DMS53 treated with DMSO at 0.1 percent for 48 hours (cell line): ENCODE measurements at regions not wholly inside any gene's neighbourhood (a gene's known extent, or its start where the extent isn't known, plus 50 kb on each side); places are given as distances from the start of the nearest gene placed in this dataset.

ENCODE experiments used
- DNase-seq: peaks from one replicate; lab custom pipeline; 2025; ENCODE audit not compliant: unreplicated experiment; lab: John Stamatoyannopoulos, UW

DNA sequence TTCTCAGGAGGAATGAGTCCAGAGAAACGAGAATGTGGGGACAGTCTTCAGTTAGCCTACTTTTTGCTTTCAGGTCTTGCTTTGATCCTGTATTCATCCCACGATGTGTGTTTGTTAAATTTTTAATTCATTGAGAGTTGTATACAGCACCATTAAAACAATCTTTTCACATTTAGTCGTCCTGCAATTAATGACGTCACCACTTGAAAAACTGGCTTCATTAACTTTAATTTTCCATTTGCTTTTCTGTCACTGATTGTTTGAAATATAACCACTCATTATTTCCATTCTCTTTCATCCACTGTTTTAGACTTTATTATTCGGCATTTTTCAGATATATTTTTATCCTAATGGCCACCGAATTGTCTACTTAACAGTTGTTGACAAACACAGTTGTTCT is 146.9 kb downstream of the TFEC start:
- no peak for DNase-seq

DNA sequence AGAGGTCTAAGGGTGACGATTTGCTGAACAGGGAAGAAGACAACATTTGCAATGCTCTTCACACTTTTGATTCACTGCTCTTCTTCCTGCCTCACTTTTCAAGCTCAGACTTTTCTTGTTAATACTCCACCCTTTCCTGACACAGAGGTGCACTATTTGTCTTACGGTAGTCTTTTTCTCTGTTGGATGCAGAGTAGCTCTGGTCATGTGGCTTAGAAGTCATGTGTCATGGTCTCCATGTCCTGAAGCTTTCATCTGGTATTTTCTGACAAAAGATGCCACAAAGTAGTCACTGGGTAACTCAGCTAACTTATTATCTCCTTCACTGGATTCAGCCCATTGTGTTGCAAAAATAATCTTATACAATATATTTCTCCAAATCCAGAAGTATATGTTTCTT is 149.1 kb downstream of the TFEC start:
- no peak for DNase-seq

DNA sequence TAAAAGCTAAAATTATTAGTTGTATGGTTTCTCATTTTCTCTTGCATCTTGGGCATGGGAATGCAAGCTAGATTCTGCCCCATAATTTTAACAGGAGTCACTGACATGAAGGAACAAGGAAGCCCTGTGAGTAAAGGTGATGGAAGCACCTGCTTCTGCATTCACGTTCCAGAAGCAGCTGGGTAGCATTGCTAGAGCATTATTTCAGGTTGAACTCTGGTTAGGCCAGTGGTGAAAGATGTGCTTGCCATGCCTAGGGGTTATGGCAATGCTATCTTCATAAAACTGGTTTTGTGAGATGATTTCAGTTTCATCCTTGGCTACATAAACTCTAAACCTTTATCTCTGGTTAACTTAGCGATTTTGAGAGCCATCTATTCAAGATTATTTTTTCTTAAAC is 151.4 kb downstream of the TFEC start:
- no peak for DNase-seq

DNA sequence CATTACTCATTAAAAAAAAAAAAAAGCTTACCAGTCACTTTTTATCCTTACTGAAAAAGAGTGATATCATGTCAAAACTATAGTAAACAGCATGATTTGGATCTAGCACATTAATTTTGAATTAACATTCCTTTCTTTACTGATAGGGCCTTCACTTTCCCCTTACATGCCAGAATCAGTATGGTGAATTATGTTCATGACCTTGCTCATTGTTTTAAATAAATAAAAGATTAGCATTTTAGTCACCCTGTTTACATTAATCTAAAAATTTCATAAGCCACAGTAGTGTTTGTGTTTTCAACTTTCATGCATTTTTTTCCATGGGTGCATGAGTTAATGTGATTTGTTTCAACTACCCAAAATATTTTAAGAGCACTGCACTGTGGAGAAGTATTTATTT is 160.8 kb downstream of the TFEC start:
- DNase-seq: no peak

DNA sequence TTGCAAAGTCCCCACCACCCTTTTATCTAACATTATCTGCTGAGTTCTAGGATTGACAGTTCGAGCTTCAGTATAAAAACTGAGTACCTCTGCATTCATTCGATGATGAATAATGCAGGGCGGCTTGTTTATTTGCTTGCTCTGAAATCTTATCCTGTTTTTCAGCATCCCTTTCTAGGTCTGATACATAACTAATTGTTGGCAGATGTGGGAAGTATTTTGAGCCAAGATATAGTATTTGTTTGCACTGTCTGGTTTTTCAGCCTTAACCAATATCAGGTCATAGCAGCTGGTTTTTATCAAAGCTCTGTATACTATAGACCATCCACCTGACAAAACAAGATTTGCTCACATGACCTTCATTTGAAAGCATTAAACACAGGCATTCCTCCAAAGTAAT is 161.4 kb downstream of the TFEC start:
- no peak for DNase-seq

DNA sequence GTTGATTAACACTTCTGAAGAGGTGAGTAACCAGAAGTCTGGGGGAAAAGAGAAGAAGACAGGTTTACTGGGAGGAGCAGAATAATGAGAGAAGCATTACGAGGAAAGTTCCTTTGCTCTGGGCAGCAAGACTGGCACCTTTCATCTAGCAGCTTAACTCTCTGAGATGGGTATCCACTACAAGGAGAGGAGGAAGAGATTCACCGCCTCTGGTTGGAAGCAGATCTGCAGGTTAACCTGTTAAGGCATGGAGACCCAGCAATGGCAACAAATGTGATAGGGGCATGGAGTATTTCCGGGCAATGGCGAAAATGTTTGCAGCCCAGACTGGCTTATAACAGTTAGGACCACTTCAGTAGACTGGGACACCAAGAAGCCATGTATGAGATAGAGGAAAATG is 162.2 kb downstream of the TFEC start:
- DNase-seq: no peak

DNA sequence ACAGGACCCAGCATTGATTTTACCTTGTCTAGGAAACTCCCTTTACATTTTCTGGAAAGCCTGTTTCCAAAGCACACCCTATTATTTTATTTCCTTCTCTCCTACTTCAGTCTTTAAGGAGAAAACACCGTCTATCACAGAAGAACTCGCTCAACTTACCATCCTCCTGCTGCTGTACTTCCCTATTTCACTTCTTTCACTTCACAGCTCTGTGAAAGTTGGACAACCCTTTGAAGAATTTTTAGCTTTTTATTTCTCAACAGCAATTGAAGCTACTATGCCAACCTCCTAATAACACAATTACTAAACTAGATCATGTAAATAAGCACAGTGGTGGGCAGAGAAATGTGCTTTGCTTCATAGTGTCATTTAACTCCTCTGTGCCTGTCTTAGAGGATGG is 166.5 kb downstream of the TFEC start:
- DNase-seq: no peak

DNA sequence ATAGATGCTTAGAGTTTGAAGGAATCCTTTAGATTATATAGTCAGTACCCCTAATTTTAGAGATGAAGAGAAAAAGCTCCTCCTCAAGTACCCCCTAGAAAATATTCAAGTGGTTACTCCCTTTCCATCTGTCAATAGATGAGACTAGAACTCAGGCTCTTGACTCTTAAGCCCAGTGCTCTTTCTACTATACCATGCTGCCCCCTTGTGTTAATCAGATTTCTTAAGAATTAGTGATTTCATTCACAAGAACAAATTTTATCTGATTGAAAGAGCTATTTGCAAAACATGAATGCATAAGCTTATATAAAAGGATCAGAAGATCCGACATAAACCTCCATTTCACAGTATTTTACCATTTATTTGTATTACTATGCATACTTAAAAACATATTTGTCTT is 179.3 kb downstream of the TFEC start:
- DNase-seq: peak; percentile 73

DNA sequence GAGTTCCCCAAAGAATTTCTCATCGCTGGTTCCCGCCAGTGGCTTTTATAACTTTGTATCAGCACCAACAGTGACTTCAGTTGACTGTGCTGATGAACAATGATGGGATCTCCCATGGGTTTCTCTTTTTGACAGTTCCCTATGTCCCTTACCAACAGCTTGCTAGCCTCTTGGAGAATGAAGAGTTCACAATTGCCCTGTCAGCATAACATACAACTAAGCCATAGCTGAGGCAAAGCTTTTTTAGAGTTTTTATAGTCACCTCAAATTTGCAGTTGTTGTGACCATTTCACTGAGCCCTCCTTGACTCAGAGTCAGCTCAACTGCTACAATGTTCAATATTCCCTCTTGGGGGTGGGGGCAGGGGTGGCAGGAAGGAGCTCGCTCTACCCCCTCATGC is 179.8 kb downstream of the TFEC start:
- DNase-seq: no peak

DNA sequence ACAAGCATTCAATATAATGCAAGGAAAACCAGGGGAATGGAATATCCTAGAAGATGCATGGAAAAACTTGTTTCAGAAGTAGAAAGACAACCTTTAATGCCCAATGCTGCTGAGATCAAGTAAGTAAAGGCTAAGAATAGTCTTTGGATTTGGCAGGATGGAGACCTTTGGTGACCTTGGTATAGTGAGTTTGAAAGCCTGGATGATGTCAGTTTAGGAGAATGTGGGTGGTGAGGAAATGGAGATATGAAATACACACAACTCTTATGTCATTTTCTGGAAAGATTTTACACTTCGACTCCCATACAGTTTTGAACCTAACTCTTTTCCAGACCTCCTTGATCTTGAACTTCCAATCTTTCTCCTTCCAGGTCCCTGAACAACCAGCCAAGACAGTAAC is 185.7 kb downstream of the TFEC start:
- no peak for DNase-seq

DNA sequence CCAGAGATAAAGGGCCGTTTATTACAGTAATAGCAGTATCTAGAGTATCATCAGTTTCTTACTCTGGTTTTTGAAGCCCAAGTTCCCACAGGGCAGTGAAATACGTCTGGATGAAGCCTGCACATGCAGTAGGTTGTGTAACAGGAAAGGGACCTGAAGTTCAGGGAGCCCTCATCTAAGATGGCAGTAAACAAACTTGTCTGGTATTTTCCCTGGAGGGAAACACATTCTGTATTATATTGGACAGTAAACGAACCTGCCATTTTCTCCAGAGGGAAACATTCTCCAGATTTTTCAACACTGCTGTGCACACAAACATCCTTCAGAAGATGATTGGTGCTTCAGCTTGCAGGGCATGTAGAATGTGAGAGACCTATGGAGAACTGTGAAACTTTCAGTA is 189.9 kb downstream of the TFEC start:
- DNase-seq: no peak

DNA sequence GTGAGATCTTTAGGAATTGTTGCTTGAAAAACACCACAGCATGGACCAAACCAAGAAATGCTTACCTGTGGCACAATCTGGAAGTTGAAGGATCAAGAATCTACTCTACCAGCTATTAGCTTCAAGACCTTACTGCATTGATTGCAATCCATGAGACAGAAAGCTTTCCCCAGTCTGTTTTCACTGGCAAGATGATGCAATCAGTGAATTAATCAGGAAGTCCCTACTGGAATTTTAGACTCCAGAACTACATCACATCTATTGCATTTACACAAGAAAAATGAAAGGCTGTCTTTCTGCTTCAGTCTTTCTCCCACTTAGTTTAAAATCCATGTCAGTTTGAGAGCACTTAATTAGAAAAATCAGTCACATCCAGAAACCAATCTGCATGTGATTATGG is 191.7 kb downstream of the TFEC start:
- no peak for DNase-seq

DNA sequence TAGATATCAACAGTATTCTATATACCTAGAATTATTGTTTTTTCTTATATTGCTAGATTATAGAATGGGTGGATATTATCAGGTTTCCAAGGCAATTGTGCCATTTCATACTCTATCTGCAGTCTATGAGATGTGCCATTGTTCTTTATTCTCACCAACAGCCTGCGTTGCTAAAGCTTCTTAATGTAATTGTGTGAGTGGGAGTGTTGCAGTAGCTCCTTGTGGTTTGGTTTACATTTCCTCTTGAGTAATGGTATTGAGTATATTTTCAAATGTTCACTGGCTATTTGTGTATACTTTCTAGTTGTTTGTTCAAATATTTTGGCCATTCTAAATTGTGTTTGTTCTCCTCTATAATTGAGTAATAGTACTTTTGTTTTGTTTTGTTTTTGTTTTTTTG is 199.2 kb downstream of the TFEC start:
- DNase-seq: no peak

DNA sequence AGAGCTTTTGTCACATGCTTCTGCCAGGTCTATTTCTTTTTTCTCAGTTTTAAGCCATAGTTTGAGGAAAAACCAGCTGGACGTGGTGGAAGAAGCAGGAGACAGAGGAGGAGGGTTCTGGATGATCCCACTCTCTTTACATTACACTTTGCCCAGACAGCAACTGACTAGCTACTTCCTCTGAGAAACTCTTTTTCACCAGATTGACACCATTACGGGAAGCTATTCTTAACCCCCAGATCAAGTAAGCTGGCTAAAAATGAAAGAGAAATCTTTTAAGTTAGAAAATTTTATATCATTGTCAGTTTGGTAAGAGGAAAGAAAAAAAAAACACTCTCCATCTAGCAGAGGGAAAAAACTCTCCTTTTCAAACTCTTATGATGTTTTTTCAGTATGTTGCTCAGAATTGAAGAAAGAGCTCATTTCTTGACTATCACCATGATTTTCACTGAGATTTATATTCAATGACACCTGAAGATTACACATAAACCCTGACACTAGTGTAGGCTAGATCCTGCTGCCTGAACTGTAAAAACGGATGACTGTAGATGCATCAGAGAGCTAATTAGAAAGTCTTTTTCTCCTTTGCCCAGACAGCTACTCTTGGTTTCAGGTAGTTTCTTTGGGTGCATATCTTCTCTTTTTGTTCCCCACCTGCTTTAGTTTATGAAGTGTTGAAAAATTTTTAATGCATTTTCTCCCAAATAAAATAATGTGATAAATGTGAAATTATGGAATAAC is 203.1 kb downstream of the TFEC start:
- DNase-seq: no peak

DNA sequence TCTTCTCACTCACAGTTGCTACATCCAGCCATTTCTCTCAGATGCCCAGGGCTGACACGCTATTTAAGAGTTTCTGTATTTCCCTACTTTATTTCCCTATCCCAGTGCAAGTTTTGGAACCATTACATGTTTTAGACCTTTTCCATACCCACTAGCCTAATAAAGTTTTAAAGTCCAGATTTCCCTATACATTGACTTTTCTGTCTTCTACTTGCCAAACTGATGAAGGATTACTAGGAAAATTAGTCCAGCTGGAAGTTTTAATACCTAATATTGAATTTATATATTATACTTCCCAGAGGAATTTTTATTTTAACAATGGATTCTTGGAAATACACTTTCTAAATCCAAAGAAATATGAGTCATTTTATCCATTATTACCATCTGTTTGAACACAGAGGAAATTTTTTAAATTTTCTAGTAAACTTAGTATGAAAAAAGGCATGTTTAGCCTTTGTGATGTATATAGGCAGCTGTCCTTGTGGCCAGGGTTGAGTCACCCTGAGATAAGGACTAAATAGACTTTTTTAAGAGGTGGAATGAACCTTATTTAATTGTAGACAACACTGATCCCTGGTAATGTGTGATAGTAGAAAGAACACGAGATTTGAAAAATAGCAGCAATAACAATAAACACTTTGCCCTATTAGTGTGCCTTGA is 205.0 kb downstream of the TFEC start:
- no peak for DNase-seq

DNA sequence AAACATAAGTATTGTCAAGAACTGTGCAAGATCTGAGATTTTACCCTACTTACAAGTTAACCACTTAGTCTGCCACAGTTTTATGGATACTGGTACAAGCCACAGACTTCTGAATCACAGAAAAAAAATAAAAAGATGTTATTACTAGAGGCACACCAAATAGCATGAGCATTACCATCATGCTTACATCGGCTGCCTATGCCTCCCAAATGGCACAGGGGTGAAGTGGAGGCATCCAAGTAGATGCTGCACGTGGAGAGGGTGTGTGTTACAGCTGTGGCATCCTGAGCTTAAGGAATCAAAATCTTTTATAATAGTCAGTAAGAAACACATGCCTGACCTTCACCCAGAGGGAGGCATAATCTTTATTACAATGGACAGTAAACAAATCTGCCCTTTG is 207.8 kb downstream of the TFEC start:
- no peak for DNase-seq

DNA sequence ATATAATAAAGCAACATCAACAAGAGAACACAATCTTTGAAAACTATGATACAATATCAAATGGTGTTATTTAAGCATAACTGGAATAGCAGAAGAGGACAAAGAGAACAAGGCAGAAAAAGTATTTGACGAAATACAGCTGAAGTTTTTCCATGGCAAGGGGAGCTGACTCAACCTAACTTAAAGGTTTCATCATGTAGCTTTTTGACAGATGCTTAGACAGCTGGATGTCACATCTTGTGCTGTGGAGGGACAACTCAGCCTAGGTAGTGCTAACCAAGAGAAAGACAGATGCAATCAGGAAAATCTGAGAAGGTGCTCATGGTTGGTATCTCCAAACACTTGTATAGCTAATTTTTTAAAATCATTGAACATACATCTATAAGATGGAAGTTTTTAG is 208.2 kb downstream of the TFEC start:
- DNase-seq: no peak

DNA sequence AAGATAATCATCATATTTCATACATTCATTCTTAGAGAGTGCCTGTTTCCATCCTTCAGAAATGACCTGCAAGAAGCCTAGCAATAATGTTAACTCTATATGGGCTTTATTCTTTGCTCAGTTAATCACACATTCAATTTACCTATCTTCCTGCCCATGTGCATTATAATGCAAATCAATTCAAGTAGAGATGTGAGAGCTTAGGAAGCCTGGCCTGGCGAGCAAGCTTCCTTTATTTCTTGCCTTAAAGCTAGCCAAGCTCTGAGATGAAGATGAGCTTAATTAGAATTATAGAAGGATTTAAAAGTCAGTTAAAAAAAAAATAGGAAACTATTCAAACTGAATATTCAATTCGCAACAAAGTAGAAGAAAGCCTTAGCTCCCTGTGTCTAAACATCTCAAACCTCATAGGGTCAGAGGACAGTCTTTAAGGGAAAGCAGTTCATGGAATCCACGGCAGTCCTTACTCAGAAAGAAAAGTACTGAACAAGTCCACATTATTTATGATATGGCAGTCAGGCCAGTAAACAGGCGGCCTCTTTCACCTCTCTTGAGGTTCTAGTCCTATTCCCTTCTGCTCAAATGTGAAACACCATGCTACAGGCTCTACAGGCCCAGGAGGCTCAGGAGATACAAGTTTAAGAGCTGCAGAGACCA is 214.1 kb downstream of the TFEC start:
- DNase-seq: no peak

DNA sequence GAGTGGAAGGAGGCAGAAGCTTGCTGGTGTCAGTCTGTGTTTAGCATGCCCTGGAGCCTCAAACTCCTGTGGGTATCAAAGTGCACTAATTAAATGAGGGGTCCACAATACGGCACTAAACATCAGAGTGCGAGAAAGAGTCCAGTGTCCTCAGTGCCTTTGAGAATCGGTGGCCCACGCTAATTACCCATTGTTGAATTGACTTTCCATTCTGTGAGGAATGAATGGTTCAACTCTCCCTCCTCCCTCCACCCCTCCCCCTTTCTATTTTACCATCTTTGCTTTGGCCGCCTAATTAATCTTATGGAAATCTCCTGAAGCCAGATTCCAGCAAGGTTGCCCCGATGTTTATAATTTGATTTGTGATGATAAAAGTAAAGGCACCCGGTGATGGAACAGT is 217.8 kb downstream of the TFEC start:
- DNase-seq: no peak

DNA sequence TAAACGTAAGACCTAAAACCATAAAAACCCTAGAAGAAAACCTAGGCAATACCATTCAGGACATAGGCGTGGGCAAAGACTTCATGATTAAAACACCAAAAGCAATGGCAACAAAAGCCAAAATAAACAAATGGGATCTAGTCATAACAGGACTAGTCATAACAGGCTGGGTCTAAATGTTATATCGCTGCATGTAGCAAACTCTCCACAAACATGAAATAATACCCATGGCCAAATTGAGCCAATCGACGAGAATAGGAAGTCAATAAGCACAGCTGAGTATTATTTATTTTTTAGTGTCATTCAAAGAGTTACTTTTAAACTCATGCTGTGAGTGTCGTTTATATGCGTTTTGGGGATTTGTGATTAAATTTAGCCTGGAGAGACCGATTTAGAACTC is 225.1 kb downstream of the TFEC start:
- DNase-seq: no peak

DNA sequence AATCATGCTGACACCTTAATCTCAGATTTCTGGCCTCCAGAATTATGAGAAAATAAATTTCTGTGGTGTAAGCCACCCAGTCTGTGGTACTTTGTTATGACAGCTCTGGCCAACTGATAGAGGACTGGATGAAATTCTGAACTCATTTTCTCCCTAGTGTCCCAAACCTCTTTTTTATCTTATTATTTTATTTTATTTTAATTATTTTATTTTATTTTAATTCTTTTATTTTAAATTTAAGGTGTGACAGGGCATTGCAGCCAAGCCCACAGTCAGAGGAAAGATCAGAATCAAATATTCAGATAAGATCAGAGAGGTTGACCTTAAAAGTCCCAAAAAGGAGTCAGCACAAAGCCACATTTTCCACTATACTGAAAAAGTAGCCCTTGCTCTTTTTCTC is 228.1 kb downstream of the TFEC start:
- no peak for DNase-seq

DNA sequence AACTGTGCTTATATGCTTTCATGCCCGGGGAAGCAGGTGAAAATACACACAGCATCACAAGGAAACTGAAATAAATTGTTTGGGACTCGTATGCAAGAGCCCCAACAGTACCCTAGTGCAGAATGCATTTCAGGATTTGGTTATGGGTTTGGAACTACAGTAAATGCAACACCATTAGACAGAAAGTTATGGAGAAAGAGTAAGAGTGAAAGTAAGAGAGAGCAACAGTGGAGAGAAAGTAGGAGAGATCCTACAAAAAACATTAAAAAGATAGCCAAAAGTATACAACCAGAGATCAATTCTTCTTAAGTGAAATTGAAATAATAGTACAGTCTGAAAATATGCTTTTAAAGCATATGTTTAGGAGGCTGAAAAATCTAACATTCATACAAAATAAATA is 231.1 kb downstream of the TFEC start:
- no peak for DNase-seq
